Loucy (cell line): ENCODE measurements at regions not wholly inside any gene's neighbourhood (a gene's known extent, or its start where the extent isn't known, plus 50 kb on each side); places are given as distances from the start of the nearest gene placed in this dataset.

Source experiments
- EZH2phosphoT487 ChIP-seq: fragments of 200-600 bp; IDR thresholded peaks from 2 replicates; pipeline ENCODE4 v1.6.1; 2018; ENCODE audit warnings: antibody characterized with exemption, mild to moderate bottlenecking, moderate library complexity, borderline replicate concordance
- TF ChIP-seq, protein P1 (sequence below): fragments of 200-600 bp; sonication (generic); conservative IDR thresholded peaks from 2 replicates; pipeline ENCODE4 v1.5.1; 2014; ENCODE audit warnings: mild to moderate bottlenecking, antibody characterized with exemption, low read length

DNA sequence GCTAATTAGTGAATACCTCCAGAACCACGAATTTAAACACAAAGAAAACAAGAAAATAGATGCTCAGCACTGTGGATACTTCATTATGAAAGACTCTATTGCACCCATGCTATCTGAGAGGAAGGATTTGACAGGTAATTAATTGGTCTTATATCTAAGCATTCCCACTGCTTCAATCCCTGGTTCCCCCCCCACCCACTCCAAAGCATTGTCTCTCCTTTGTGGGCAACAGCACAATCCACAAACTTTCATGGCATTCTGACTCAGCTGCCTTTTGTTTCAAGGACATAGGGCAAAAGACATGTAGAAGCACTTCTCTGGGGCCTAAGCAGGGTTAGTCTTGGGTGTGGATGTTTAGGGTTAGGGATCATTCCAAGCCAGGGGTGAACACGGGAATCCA is 551.4 kb downstream of the BUD13 start:
- TF ChIP-seq, protein P1, sequence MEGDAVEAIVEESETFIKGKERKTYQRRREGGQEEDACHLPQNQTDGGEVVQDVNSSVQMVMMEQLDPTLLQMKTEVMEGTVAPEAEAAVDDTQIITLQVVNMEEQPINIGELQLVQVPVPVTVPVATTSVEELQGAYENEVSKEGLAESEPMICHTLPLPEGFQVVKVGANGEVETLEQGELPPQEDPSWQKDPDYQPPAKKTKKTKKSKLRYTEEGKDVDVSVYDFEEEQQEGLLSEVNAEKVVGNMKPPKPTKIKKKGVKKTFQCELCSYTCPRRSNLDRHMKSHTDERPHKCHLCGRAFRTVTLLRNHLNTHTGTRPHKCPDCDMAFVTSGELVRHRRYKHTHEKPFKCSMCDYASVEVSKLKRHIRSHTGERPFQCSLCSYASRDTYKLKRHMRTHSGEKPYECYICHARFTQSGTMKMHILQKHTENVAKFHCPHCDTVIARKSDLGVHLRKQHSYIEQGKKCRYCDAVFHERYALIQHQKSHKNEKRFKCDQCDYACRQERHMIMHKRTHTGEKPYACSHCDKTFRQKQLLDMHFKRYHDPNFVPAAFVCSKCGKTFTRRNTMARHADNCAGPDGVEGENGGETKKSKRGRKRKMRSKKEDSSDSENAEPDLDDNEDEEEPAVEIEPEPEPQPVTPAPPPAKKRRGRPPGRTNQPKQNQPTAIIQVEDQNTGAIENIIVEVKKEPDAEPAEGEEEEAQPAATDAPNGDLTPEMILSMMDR = no peak
- TF ChIP-seq EZH2phosphoT487 = no peak
